Left cardiac atrium (tissue), 4 donors: ENCODE measurements at regions not wholly inside any gene's neighbourhood (a gene's known extent, or its start where the extent isn't known, plus 50 kb on each side); places are given as distances from the start of the nearest gene placed in this dataset.
"Not testable (repeated sequence)": the region's sequence is repeated elsewhere in the genome, so short reads cannot be mapped to it uniquely, and the experiment has no call there.

Experiments
- ATAC-seq, 2 donors: fragments of 200-7000 bp; cut with Tn5 transposase; one replicate each; pipeline ENCODE4 v1.9.1; 2020; ENCODE audit warnings: mild to moderate bottlenecking in 2 of 2, moderate library complexity in 2 of 2
- DNase-seq: peaks from one replicate; pipeline ENCODE4 v3.0.0-alpha.2; 2020
- intact Hi-C, 2 donors: fragments of 100-400 bp; cut with DNase I; formaldehyde crosslinking; loops; one replicate each; pipeline versions ENCODE4 v1.14.1 to v1.15.1; 2022 to 2023
- donor health status: DM: no; HTN: yes; CAD: no.
- donor health status: DM: no; HTN: yes; CAD: no; lungs with severe emphysema.
- donor health status: DM: yes; HTN: yes; CAD: no.
- donor health status: Dilated cardiomyopathy.

DNA sequence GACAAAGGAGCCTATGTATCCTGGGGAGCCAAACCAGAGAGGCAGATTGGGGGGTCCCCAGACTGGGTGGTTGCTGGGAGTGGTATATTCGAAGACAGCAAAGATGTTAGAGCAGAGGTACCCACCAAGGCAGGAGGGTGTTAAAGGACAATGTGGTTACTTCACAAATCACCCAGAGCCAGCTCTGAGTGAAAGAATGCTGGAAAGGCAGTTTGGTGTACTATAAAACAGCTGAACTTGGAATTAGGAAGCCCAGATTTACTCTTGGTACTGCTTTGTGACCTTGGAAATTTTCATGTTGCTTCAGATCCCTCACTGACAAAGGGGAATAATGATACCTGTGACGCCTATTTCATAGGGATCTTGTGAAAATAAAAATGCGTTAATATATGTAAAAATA lies 121.6 kb downstream of the CD164 start:
- ATAC-seq (no peak), DNase-seq (no peak)
- intact Hi-C loops = no loop called here

DNA sequence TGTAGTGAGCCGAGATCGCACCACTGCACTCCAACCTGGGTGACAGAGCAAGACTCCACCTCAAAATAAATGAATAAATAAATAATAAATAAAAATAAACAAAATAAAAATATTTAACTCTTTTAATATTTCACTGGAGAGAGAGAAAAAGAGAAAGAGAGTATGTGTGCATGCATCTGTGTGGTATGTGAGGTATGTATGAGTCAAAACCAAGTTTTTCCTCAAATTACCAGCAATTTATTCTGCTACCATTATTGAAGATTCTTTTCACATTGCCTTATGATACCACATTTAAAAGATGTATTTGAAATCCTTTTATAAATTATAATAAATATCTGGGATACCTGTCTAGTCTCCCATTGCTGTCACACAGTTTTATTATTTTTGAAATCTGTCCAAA lies 122.1 kb downstream of the CD164 start:
- DNase-seq = no peak
- ATAC-seq = no peak
- intact Hi-C loops = no loop called here

GRCh38 chr6:109258129-109258528 lies 124.1 kb downstream of the CD164 start:
- ATAC-seq = no peak
- intact Hi-C loops = no loop called here

GRCh38 chr6:109257494-109257893 lies 124.8 kb downstream of the CD164 start:
- DNase-seq = no peak
- intact Hi-C loops = no loop called here

More at GRCh38 chr6:109258129-109258528, 124.1 kb downstream of the CD164 start:
- no peak for DNase-seq

GRCh38 chr6:109255946-109256640 lies 126.2 kb downstream of the CD164 start:
- intact Hi-C loops = no loop called here
- no peak for ATAC-seq

More at GRCh38 chr6:109257494-109257893, 124.8 kb downstream of the CD164 start:
- ATAC-seq = no peak

DNA sequence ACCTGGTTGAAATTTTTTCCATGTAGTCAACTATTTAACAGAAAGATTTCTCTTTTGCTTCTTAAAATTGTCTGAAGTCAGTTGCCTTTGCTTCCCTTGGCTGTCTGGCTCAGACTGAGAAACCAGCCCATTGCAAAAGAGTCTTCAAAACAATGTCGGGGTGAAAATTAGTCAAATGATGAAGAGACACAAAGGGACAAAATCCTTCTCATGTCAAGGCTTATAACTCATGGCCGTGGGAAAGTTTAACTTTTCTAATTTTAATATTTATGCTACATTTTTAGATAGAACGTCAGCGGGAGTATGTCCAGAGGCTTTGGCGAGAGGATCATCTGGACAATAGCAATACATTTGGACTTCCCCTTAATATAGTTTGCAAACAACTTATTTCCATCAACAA lies 127.2 kb downstream of the CD164 start:
- intact Hi-C loops = no loop called here

More at GRCh38 chr6:109255946-109256640, 126.2 kb downstream of the CD164 start:
- DNase-seq = no peak

GRCh38 chr6:109253366-109253765 lies 128.9 kb downstream of the CD164 start:
- ATAC-seq = no peak
- intact Hi-C loops = no loop called here

More for the DNA sequence above, 127.2 kb downstream of the CD164 start:
- ATAC-seq (no peak), DNase-seq (no peak)

GRCh38 chr6:109252261-109253041 lies 129.8 kb downstream of the CD164 start:
- ATAC-seq = no peak
- intact Hi-C loops = no loop called here
- DNase-seq = no peak

More at GRCh38 chr6:109253366-109253765, 128.9 kb downstream of the CD164 start:
- DNase-seq = no peak

DNA sequence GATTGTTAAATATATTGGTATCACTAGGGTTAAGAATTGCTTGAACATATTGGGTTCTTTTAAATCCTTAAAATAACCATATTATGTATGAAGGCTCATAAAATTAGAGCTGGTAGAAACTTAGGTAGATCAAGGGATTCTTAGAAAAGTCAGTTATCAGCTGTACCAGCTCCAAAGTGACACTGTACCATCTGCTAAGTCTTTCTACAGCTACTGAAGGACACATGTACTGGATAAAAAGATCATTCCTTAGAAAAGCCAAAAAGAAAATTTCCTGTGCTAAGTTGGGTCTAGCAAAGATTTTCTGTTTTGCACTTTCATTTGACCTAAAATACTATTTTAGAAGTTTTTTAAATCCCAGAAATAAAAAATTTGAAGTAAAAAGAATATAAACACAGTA lies 130.4 kb downstream of the CD164 start:
- ATAC-seq (no peak), DNase-seq (no peak)
- intact Hi-C loops = no loop called here

DNA sequence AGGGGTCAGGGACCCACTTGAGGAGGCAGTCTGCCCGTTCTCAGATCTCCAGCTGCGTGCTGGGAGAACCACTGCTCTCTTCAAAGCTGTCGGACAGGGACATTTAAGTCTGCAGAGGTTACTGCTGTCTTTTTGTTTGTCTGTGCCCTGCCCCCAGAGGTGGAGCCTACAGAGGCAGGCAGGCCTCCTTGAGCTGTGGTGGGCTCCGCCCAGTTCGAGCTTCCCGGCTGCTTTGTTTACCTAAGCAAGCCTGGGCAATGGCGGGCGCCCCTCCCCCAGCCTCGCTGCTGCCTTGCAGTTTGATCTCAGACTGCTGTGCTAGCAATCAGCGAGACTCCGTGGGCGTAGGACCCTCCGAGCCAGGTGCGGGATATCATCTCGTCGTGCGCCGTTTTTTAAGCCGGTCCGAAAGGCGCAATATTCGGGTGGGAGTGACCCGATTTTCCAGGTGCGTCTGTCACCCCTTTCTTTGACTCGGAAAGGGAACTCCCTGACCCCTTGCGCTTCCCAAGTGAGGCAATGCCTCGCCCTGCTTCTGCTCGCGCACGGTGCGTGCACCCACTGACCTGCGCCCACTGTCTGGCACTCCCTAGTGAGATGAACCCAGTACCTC lies 131.6 kb downstream of the CD164 start:
- DNase-seq, intact Hi-C loops, ATAC-seq: not testable (repeated sequence)

DNA sequence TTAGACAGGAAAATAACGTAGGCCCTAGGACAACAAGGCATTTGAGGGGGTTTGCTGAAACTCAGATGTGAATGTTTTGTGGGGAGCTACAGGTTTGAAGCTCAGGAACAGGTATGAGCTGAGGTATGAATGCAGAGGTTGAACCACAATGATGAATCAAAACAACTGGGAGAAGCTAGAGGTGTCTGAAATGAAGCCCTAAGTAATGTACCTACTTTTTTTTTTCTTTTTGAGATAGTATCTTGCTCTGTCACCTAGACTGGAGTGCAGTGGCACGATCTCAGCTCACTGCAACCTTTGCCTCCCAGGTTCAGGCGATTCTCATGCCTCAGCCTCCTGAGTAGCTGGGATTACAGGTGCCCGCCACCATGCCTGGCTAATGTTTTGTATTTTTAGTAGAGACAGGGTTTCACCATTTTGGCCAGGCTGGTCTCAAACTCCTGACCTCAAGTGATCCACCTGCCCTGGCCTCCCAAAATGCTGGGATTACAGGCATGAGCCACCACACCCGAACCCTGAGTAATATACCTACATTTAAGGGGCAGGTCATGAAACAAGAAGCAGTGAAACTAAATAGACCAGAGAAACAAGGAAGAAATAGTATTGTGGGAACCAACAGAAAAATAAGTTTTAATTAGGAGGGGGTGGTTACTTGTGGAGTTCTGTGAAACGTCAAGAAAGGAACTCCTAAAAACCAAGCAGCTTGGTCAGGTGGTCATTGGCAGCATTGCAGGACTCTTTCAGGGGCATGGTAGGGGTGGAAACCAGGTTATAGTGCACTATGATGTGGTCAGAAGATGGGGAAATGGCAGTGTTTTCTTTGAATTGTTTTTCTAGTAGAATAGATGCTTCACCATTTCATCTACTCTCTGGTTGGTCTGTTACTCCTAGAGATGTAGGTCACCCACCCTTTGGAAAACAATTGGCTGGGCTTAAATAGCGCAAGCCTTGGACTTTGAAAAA lies 138.1 kb downstream of the CD164 start:
- intact Hi-C loops = no loop called here
- DNase-seq (no peak), ATAC-seq (no peak)

- ATAC-seq = no peak
- DNase-seq = no peak
- intact Hi-C loops = no loop called here
Observed at GRCh38 chr6:109242925-109243324, 139.3 kb downstream of the CD164 start.

- ATAC-seq = no peak
- no peak for DNase-seq
- intact Hi-C loops = no loop called here
Observed at GRCh38 chr6:109242029-109242428, 140.2 kb downstream of the CD164 start.

DNA sequence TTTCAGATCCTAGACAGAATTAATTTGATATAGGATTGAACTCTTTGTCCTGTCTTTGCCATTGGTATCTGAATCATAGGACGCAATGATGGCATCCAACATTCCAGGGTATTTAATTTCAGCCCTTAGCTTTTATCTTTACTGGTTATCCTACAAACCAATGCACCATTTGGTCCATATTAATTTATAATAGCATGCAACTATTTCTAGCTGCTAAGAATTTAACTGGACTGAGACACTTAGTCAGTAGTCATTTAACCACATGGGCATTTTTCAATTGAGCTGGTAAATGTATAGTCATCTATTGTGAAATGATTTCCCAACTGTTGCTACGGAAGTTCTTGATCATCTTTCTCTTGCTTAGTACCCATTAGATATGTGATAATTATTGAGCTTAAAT lies 141.1 kb downstream of the CD164 start:
- intact Hi-C loops = no loop called here
- DNase-seq (no peak), ATAC-seq (no peak)

DNA sequence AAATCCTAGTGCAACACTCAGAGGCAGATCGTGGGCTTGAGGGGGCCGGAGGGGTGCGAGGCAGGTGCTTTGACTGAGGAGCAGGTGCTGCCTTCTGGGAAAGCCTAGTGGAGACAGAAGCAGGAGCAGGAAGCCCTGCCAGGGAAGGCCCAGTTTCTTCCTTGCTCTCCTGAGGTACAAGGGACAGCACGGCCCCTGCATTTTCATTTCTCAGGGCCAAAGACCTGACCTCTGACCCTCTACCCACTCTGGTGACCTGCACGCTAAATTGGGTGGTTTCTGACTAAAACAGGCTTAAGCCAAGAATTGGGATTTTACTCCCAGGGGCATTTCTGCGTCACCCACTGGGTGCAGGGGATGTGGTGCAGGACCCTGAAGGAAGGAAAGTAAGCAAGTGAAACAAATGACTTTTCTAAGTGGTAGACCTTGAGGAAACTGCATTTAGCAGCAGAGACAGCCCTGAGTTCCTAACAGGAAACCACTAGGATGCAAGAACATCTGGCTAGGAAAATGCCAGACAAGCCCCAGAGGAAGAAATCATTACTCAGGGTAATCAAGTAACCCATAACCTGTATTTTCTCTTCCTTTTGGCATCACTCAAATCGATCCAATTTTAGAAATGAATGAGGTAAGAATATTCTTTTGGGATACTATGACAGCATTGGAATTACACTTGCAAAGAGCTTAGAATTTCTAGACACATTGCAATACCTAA lies 141.7 kb downstream of the CD164 start:
- peak; percentile 29 to 38 for ATAC-seq
- intact Hi-C loops = no loop called here
- no peak for DNase-seq

GRCh38 chr6:109239651-109240321 lies 142.5 kb downstream of the CD164 start:
- peak; percentile 65 for DNase-seq
- intact Hi-C loops = no loop called here
- peak; percentile 63 to 64 for ATAC-seq

GRCh38 chr6:109239160-109239559 lies 143.1 kb downstream of the CD164 start:
- no peak for DNase-seq
- intact Hi-C loops = no loop called here
- no peak for ATAC-seq

DNA sequence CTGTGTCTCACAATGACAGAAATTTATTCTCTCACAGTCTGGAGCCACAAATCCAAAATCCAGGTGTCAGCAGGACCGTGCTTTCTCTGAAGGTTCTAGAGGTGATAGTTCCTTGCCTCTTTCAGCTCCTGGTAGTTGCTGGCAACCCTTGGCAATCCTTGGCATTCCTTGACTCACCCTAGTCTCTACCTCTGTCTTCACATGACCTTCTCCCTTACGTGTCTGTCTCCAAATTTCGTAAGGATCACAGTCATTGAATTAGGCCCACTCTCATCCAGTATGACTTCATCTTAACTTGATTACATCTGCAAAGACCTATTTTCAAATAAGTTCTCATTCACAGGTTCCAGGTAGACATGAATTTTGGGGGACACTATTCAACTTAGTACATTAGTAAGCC lies 143.1 kb downstream of the CEP57L1 start:
- DNase-seq (no peak), ATAC-seq (no peak)
- intact Hi-C loops = no loop called here
